ENCODE measurements at regions not wholly inside any gene's neighbourhood (a gene's known extent, or its start where the extent isn't known, plus 50 kb on each side); places are given as distances from the start of the nearest gene placed in this dataset.
"Not testable (repeated sequence)": the region's sequence is repeated elsewhere in the genome, so short reads cannot be mapped to it uniquely, and the experiment has no call there.

DNA sequence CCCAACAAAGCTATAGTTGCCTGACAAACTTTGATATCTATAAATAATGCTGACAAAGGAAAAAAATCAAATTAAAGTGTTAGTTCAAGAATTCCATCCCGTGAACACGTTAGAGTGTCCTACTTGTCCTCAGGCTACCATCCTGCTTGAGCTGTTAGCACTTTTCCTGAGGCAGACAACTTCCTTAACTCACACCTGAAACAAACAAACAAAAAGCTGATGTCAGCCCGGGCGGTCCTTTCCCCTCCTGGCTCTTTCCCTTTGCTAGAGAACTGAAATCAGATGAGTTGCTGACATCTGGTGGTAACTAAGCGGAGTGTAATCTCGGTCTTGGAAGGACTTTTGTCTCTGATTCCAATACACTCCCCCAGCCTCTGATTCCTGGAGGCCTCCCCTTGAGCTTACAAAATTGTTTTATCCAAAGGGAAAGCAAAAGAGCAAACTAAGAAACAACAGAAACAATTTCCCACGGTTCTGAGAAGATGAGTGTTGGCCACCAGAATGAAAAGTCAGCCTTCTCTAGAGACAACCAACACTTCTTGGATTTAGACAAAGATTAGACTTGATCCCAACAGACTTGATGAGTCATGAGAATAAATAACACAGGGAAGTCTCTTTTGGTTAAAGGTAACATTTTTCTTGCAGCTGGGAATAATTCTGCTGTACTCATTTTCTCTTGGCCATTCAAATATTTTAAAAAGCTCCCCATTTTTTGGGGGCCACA lies 135.4 kb downstream of the PROX1 start:
- DNase-seq (no peak), ATAC-seq (replicated peaks) (no peak)
- Mint-ChIP-seq H3K9me3 (peaks cover 4 to 7% of the 10 kb centered on the region in 2 donors), H3K36me3 (ENCODE audit: insufficient read depth) (no peaks in the 10 kb centered on the region), H3K4me3 (no peak overlapping the region), H3K27ac (no peak overlapping the region), H3K4me1 (ENCODE audit: low read depth in 2 of 2) (no peaks in the 10 kb centered on the region), H3K27me3 (peaks cover 28 to 39% of the 10 kb centered on the region in 2 donors)

DNA sequence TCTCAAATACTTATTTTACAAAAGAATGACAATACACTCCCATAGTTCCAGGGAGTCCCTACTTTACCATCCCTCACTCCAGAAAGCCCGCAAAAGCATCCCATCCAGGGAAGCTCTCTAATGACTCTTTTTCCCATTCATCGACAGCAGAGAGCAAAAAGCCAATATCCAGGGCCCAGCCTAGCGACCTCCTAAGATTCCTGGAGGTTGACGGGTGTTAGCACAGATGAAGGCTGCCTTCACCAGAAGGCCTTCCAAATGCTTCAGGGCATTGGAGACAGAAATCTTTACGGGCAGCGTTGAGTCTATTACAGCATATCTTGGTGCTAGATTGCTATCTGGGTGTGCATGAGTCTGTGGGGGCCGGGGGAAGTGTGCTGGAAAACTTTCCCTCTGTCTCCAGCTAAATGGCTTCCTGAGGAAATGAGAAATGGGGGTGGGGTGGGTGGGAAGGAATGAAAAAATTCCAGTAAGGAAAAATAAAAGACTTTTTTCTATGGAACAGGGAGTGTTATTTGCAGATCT lies 136.6 kb downstream of the PROX1 start:
- no peak overlapping the region for H3K27ac Mint-ChIP-seq
- H3K4me1 Mint-ChIP-seq (ENCODE audit: low read depth in 2 of 2) = no peaks in the 10 kb centered on the region
- H3K4me3 Mint-ChIP-seq = no peak overlapping the region

DNA sequence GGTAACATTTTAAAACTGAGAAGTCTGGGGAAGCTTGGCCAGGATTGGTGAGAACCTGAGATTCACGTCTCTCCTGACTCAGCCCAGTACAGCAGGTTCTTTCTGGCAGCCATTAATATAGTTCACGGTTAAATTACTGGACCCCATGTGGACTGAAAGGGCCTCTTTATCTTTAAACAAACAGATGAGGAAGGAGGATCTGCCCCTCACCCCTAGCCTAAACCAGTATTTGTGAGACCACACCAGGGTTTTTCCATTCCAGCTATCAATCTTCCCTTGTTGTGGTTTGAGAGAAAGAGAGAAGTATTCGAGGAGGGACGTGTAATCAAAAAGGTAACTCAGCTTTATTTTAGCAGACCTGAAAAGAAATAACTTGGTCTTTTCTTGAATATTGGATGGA lies 137.1 kb downstream of the PROX1 start:
- Mint-ChIP-seq H3K4me3 (no peak overlapping the region), H3K27me3 (peaks cover 22 to 49% of the 10 kb centered on the region in 2 donors), H3K36me3 (ENCODE audit: insufficient read depth) (no peaks in the 10 kb centered on the region)

More for the DNA sequence above, 136.6 kb downstream of the PROX1 start:
- Mint-ChIP-seq H3K36me3 (ENCODE audit: insufficient read depth) (no peaks in the 10 kb centered on the region), H3K27me3 (peaks cover 27 to 49% of the 10 kb centered on the region in 2 donors), H3K9me3 (peaks cover 4 to 7% of the 10 kb centered on the region in 2 donors)
- DNase-seq = no peak
- ATAC-seq (replicated peaks) = no peak

DNA sequence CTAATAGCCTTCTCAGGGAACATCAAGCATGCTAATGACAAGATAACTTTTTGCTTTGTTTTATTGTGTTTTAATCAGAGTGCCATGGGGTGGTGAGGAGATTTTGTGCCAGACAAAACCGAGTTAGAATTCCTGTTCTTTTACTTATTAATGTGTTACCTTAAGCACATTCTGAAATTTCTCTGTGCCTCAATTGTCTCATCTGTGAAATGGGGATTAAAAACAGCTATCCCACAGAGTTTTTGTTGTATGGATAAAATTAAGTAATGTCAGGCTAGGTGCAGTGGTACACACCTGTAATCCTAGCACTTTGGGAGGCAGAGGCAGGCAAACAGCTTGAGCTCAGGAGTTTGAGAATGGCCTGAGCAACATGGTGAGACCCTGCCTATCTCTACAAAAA lies 138.0 kb downstream of the PROX1 start:
- Mint-ChIP-seq H3K9me3 (peaks cover 4 to 7% of the 10 kb centered on the region in 2 donors), H3K4me3 (no peak overlapping the region), H3K4me1 (ENCODE audit: low read depth in 2 of 2) (no peaks in the 10 kb centered on the region), H3K27ac (no peak overlapping the region), H3K36me3 (ENCODE audit: insufficient read depth) (no peaks in the 10 kb centered on the region), H3K27me3 (peaks cover 22 to 49% of the 10 kb centered on the region in 2 donors)
- DNase-seq (no peak), ATAC-seq (replicated peaks) (no peak)

More for the DNA sequence above, 137.1 kb downstream of the PROX1 start:
- ATAC-seq (replicated peaks) (no peak), DNase-seq (no peak)
- Mint-ChIP-seq H3K9me3 (peaks cover 4 to 7% of the 10 kb centered on the region in 2 donors), H3K4me1 (ENCODE audit: low read depth in 2 of 2) (no peaks in the 10 kb centered on the region), H3K27ac (no peak overlapping the region)

DNA sequence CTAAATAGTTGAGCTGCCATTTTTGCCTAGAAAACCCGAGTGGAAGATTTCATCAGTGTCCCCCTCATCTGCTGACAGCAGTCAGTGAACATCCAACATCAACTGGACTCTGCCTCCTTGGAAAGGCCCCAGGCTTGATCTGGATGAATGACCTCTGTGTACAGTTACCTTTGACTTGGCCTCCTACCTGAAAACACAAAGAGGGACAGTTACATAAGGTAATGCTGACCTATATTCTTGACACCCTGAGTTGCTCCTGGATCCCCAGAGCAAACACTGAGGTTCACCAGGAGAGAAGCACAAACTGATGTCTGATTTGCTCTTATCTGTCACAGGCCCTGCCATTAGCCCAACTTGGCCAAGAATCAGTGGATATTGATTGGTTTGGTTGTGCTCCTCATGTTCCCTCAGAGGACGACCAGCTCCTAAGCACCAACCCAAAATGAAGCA lies 138.9 kb downstream of the PROX1 start:
- H3K27me3 Mint-ChIP-seq = peaks cover 19 to 44% of the 10 kb centered on the region in 2 donors
- DNase-seq = no peak
- no peak for ATAC-seq (replicated peaks)
- H3K27ac Mint-ChIP-seq = no peak overlapping the region
- H3K4me3 Mint-ChIP-seq = no peak overlapping the region
- H3K36me3 Mint-ChIP-seq (ENCODE audit: insufficient read depth) = no peaks in the 10 kb centered on the region
- H3K9me3 Mint-ChIP-seq = peaks cover 2 to 3% of the 10 kb centered on the region in 2 donors
- no peaks in the 10 kb centered on the region for H3K4me1 Mint-ChIP-seq (ENCODE audit: low read depth in 2 of 2)

DNA sequence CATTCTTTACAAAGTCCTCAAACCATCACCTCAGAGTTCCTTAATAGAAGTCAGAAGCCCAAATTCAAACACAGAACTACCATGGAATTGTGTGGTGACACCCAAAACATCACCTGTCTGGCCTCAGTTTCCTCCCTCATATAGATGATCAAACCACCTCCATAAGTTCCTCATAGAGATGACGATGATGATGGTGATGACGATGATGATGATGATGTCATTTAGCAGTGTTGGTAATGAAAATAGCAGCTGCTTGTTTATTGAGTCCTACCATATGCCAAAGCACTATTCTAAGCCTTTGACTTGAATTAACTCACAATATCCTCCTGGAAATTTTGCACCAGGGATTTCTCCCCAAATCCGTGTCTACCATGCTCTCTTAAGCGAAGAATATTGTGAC lies 139.9 kb downstream of the PROX1 start:
- no peaks in the 10 kb centered on the region for H3K36me3 Mint-ChIP-seq (ENCODE audit: insufficient read depth)
- H3K4me1 Mint-ChIP-seq (ENCODE audit: low read depth in 2 of 2) = no peaks in the 10 kb centered on the region
- ATAC-seq (replicated peaks) (no peak), DNase-seq (no peak)
- H3K27me3 Mint-ChIP-seq = peaks cover 16 to 38% of the 10 kb centered on the region in 2 donors
- no peaks in the 10 kb centered on the region for H3K9me3 Mint-ChIP-seq
- H3K27ac Mint-ChIP-seq = no peak overlapping the region
- no peak overlapping the region for H3K4me3 Mint-ChIP-seq

DNA sequence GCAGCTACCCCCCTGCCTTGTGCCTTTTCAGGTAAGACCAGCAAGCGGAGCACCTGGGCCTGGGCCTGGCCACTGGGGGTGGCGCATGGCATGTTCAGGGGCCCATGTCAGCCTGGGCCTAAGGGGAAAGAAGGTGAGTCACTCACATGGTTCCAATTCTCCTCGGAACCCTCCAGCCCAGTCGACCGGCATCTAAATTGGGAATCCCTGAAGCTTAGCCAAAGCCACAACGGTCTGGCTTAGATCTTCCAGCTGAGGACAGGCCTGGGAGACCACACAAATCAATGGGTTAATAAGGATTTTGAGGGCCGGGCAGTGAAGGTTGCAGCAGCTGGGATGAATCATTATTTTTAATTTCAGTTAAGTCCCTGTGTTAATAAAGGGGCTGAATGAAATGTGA lies 145.1 kb upstream of the SMYD2 start:
- Mint-ChIP-seq H3K4me3 (no peak overlapping the region), H3K4me1 (ENCODE audit: low read depth in 2 of 2) (no peaks in the 10 kb centered on the region), H3K27ac (no peak overlapping the region), H3K9me3 (peaks cover 0 to 6% of the 10 kb centered on the region in 2 donors), H3K27me3 (peaks cover 9 to 16% of the 10 kb centered on the region in 2 donors), H3K36me3 (ENCODE audit: insufficient read depth) (no peaks in the 10 kb centered on the region)
- no peak for ATAC-seq (replicated peaks)
- DNase-seq = no peak

DNA sequence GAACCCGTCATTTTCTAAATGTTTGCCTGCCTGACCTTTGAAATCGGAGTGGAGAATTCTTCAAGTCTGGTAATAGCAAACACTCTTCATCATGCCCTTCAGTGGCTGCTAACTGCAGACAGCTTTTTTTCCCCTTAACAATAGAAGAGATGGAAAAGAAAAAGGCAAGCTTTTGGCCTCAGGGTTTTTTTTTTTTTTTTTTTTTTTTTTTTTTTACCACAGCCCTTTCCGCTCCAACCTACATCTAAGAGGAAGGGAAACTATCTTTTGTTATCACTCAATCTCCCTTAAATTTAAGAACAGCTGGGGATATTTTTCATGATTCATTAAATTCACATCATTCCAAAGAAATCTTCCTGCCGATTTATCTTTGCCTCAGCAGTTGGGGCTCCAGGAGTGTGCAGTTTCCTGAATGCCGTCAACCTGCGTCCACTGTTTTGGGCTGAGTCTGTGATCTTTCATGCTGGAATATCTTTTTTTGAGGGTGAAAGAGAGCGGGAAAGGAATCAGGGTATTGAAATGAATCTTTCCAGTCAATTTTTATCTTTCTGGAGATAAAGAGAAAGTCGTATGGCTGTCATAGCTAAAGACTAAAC lies 144.5 kb upstream of the SMYD2 start:
- Mint-ChIP-seq H3K4me3 (no peak overlapping the region), H3K9me3 (peaks cover 0 to 6% of the 10 kb centered on the region in 2 donors), H3K4me1 (ENCODE audit: low read depth in 2 of 2) (no peaks in the 10 kb centered on the region), H3K27me3 (peaks cover 9 to 16% of the 10 kb centered on the region in 2 donors), H3K27ac (no peak overlapping the region), H3K36me3 (ENCODE audit: insufficient read depth) (no peaks in the 10 kb centered on the region)
- ATAC-seq (replicated peaks) (no peak), DNase-seq (no peak)

DNA sequence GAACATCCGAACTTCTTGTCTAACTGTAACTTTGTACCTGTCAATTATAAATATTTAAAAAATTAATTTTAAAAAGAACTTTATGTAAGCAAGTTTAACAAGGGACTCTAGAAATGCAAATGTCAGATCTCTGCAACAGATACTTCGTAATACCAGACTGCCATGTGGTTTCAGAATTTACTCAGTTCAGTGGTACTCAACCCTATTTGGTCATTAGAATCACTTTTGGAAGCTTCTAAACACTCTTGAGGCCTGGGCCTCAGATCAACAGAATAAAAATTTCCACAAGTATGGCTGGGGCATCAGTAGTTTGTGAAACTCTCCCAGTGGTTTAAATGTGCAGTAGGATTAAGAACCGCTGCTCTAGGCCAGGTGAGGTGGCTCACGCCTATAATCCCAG lies 139.5 kb upstream of the SMYD2 start:
- Mint-ChIP-seq H3K27ac (no peak overlapping the region), H3K36me3 (ENCODE audit: insufficient read depth) (peaks cover 4% of the 10 kb centered on the region), H3K27me3 (peaks cover 9 to 16% of the 10 kb centered on the region in 2 donors), H3K4me3 (no peak overlapping the region), H3K9me3 (peaks cover 0 to 6% of the 10 kb centered on the region in 2 donors), H3K4me1 (ENCODE audit: low read depth in 2 of 2) (no peaks in the 10 kb centered on the region)
- no peak for DNase-seq
- no peak for ATAC-seq (replicated peaks)

DNA sequence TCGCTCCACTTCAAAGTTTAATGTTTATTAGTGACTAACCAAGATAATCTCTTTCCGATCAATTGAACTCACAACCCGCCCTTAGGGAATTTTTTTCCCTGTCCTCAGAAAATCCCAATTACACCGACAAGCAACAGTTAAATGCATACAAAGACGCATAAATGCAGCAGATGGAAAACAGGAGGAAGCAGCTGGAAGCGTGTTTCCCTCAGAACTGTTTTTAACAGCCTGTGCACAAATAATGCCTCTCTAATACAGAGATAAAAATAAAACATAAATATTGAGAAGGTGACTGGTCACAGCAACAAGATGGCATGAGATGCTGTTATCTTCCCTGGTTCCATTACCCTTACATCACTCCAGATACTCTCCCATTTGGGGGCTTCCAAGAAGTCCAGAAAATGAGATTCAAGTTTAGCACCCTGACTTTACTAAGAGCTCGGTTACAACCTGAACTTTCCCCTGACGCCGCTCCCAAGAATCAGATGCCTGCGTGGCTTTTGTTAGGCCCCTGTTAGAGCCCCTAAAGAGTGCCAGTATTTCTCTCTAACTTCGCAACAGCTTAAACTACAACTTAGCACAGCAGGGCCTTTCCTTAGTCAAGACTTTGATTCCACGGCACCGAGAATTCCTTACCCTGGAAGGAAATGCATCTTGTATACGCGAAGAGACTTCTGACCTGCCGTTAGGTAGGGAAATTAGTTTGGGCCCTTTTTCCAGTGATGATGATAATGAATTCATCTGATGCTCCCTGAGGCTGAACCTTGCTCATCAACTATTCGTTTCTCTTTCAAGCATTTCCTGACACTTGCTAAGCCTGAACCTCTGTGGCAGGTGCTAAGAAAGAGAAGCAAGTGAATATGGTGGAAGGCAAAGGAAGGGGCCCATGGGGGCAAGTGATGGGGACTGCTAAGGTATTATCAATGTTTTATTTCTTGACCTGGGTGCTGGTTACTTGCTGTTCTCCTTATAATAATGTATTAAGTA lies 137.7 kb upstream of the SMYD2 start:
- DNase-seq = no peak
- no peak for ATAC-seq (replicated peaks)
- peaks cover 0 to 6% of the 10 kb centered on the region in 2 donors for H3K9me3 Mint-ChIP-seq
- peaks cover 15 to 19% of the 10 kb centered on the region in 2 donors for H3K27me3 Mint-ChIP-seq
- H3K36me3 Mint-ChIP-seq (ENCODE audit: insufficient read depth) = peaks cover 4% of the 10 kb centered on the region
- H3K27ac Mint-ChIP-seq = no peak overlapping the region
- H3K4me3 Mint-ChIP-seq = no peak overlapping the region
- no peaks in the 10 kb centered on the region for H3K4me1 Mint-ChIP-seq (ENCODE audit: low read depth in 2 of 2)

DNA sequence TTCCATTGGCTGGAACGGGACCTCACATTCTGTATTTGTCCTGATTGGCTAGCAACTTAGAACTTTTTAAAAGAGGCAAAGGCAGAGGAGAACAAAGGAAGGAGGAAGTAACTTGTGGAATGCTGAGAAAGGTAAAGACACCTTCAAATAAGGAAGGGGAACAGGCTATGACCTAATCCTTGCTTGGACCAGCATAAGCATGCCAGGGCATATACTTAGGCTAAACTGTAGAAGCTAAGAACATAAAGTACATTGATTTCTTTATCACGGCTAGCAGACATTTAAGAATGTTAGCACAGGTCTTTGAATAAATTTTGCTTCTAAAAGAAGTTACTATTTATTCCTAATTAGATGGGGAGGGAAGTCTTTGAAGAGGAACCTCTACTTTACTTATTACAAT lies 136.4 kb upstream of the SMYD2 start:
- DNase-seq; H3K36me3 Mint-ChIP-seq (ENCODE audit: insufficient read depth); ATAC-seq (replicated peaks); H3K9me3 Mint-ChIP-seq; H3K4me3 Mint-ChIP-seq; H3K4me1 Mint-ChIP-seq (ENCODE audit: low read depth in 2 of 2); H3K27ac Mint-ChIP-seq: not testable (repeated sequence)
- H3K27me3 Mint-ChIP-seq = peaks cover 26 to 29% of the 10 kb centered on the region in 2 donors

DNA sequence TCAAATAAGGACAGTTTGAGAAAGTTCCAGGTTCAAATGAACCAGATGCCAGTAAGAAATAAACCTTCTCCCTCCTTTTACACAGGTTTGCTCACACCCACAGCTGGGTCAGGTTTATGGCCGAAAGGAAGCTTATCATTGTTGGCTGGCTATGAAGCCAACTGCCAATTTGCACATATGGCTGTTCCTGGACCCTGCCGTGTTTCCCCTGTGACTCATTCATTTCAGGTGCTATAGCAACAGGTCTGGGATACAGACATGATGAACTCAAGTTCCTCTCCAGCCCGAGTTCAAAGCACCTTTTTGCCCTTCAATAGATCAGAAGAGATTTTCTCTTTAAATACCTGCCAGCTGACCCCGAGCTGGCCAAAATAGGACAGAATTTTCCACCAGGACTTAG lies 134.4 kb upstream of the SMYD2 start:
- ATAC-seq (replicated peaks) = no peak
- Mint-ChIP-seq H3K4me1 (ENCODE audit: low read depth in 2 of 2) (no peaks in the 10 kb centered on the region), H3K4me3 (no peak overlapping the region), H3K9me3 (no peaks in the 10 kb centered on the region), H3K36me3 (ENCODE audit: insufficient read depth) (peaks cover 4% of the 10 kb centered on the region), H3K27me3 (peaks cover 17 to 20% of the 10 kb centered on the region in 2 donors), H3K27ac (no peak overlapping the region)
- DNase-seq = no peak

DNA sequence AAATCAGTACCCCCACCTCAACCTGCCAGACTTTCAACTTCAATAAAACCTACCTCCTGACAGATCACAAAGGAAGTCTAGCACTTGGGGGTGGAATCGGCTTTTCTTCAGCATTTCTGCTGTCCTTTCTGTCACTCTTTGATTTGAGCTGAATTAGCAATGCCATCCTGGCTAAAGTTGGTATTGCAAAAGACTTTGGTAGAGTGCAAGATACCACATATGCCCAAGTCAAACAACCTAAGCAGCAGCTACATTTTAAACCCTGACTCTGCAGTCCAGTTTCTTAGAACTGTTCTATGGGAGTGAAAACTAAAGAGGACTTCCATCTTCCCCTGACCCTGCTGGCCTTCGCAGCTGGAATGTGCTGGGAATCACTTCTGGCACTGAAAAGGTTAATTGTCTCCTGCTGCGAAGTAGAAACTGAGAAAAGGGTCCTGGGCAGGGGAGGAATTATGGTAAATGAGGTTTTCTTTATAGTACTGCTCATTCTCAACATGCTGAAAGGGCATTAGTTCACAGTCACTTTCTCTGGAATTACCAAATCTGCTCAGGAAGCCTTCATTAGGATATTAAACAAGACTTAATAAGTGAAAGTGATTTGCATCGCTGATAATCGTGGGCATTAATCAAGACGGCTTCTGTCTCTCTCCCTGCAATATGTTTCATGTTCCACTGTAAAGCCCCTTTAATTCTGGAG lies 126.2 kb upstream of the SMYD2 start:
- Mint-ChIP-seq H3K4me1 (ENCODE audit: low read depth in 2 of 2) (no peaks in the 10 kb centered on the region), H3K4me3 (no peak overlapping the region), H3K27me3 (peaks cover 23 to 35% of the 10 kb centered on the region in 2 donors), H3K9me3 (no peaks in the 10 kb centered on the region), H3K27ac (no peak overlapping the region), H3K36me3 (ENCODE audit: insufficient read depth) (no peaks in the 10 kb centered on the region)
- no peak for ATAC-seq (replicated peaks)
- no peak for DNase-seq

Measured in effector memory CD8-positive, alpha-beta T cell (primary cell).